Activated T-helper 9 cell treated with anti-CD3 and anti-CD28 coated beads, Interleukin-2, amount 50 U/mL, for 16 hours (primary cell): ENCODE measurements at regions not wholly inside any gene's neighbourhood (a gene's known extent, or its start where the extent isn't known, plus 50 kb on each side); places are given as distances from the start of the nearest gene placed in this dataset.
"Not testable (repeated sequence)": the region's sequence is repeated elsewhere in the genome, so short reads cannot be mapped to it uniquely, and the experiment has no call there.

ENCODE experiments used
- DNase-seq: peaks from one replicate; pipeline ENCODE4 v3.0.0-alpha.2; 2020; ENCODE audit warnings: low read depth

DNA sequence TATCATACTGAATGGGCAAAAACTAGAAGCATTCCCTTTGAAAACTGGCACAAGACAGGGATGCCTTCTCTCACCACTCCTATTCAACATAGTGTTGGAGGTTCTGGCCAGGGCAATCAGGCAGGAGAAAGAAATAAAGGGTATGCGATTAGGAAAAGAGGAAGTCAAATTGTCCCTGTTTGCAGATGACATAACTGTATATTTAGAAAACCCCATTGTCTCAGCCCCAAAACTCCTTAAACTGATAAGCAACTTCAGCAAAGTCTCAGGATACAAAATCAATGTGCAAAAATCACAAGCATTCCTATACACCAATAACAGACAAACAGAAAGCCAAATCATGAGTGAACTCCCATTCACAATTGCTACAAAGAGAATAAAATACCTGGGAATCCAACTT, 52.5 kb upstream of the CCDC71L start:
- DNase-seq: not testable (repeated sequence)

DNA sequence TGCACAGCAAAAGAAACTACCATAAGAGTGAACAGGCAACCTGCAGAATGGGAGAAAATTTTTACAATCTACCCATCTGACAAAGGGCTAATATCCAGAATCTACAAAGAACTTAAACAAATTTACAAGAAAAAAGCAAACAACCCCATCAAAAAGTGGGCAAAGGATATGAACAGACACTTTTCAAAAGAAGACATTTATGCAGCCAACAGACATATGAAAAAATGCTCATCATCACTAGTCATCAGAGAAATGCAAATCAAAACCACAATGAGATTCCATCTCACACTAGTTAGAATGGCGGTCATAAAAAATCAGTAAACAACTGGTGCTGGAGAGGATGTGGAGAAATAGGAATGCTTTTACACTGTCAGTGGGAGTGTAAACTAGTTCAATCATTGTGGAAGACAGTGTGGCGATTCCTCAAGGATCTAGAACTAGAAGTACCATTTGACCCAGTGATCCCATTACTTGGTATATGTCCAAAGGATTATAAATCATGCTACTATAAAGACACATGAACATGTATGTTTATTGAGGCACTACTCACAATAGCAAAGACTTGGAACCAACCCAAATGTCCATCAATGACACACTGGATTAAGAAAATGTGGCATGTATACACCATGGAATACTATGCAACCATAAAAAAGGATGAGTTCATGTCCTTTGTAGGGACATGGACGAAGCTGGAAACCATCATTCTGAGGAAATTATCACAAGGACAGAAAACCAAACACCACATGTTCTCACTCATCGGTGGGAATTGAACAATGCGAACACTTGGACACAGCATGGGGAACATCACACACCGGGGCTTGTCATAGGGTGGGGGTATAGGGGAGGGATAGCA, 53.9 kb upstream of the CCDC71L start:
- DNase-seq: not testable (repeated sequence)

DNA sequence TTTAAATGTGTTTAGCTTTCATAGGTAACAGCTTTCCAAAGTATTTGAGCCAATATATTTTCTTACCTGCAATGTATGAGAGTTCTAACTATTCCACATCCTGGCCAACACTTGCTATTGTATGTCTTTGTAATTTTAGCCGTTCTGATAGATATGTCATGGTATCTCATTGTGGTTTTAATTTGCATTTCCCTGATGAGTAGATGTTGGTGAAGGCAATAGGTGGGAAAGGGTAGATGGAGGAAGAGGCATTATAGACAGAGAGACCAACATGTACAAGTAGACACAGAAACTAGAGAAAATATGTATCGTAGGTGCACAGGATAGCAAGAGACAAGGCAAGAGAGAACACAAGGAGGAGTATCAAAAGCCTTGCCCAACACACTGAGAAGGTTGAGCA, 54.8 kb upstream of the CCDC71L start:
- no peak for DNase-seq

DNA sequence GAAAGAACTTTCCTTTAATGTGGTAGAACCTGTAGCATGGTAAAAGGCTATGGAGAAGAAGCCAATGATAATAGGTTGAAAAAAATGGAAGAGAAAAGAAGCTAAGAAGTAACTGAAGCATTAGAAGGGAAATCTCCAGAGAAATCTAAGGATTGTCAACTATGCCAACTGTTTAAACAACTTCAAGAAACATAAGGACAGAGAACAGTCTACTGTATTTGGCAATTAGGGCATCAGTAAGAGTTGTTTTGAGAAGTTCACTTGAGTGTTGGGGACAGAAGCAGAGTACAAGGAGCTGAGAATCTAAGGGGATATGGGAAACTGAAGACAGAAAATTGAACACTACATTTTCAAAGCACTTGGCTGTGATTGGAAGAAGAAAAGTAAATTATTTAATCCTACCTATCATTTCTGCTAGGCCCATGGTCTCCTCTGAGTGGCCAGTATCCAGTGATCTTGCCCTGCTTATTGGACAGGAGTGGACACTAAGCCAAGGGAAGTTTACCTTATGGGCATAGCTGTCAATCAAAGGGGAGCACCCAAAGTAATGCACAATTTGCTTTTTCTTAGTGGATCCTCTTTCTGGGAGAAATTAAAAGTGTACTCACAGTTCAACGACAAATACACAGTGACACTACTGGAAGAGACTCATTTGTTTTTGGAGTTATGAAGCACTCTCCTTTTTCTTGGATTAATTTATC, 56.4 kb upstream of the CCDC71L start:
- no peak for DNase-seq

DNA sequence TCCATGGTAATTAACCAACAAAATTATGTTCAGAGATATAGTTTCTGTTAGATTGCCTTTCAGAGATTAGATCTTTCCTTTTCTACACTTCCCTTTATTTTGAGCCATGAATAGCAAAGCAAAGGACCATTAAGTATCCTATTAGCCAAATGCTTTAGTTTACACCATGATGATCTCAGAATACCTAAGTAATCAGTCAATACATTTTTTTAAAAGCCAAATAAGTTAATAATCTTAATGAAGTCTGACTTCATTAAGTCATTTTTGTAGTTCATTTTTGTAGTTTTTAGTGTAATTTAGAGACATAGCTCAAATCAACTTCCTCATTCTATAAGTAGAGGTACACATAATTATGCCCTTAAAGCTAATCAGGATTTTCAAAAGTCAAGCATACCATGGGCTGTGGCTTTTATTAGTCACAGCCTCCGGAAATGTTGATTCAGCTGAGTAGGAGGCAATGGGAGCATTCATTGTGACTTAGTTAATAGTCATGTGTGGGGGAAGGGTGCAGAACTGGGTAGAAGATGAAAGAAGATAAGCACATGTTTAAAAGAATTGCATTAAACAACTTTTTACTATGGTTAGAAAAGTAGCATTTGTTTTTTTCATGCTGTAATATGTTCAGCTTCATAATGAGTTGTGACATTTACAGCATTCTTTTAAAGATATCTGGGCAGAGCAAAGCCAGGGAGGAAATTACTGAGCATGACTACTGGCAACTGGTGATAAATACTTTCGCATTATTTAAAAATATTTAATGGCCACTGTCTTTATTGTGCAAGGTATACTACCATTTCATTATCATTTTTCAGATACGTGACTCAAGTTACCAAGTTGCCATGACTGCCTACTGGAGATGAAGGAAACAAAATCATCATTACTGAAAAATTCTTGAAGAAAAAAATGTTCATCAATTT, 57.3 kb upstream of the CCDC71L start:
- DNase-seq: peak; percentile 50

DNA sequence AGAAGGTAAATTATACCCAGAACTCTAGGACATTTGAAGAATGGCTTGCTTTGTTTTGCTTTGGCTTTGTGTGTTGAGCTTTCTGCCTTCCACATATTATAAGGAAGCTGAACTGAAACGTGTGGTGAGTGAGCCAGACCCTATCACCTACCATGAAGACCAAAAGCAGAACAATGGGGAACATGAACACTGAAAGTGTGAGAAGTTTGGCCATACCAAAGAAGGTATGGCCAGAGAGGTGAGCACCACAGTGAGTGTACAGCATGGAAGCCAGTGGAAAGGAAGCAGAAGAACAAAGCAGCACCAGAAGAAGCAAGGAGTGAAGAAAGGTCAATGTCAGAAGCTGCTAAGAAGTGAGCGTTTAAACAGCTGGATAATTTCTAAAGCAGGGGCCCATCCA, 59.7 kb upstream of the CCDC71L start:
- DNase-seq: no peak

DNA sequence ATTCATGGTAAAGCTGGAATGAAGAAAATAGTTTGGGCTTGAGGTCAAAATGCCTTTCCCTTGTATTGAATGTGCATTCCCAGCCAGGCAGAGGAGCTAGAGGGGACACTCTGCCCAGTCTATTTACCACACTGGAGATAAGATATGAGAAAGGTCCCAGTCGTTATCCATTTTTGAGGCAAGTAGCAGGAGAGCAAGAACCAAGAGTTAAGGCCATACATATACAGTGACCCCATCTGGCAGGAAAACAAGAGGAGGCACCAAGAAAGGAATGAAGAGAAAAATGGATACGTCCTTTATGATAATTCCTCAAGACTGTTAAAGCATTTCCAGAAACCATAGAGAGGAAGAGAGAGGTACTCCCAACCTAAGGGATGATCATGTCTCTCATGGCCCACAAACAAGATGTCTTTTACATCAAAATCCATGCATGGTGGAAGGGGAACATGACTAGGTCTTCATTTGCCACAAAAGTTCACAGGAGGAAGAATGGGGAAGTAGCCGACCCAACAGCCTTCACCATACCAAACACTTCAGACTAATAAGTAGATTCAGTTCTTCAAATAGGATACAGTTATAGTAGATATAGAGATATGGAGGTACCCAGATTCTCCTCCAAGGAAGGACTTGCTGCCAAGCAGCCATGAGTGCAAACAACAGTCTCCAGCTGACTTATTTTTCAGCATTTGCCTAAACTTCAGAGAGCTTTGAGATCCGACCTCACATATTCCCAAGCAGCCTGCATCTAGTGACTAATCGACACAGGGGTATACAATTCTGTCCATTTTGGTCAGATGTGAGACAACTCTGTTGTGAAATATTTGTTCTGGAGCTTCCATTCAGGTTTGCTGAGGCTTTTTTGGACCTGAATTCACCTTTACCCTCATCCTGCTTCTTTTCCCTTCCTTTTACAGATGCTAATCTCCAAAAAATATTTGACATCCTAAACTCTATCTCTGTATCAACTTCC, 61.1 kb upstream of the CCDC71L start:
- no peak for DNase-seq

DNA sequence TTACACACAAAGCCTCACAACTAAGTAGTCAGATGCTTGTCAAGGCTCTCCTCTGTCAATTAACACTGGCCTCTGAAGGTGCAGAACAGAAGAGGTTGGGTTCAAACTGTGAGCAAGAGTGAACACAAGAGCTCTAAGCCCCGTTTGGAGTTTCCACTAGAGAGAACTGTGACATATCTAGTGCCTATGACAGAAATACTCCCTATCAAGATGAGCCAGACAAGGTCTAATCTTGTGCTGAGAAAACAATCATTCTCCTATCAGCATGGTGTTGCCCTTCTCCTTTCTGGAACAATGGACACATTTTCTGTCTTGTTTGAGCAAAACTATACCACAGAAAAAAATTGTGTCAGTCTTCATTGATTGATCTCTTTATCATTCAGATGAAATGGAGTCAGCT, 62.4 kb upstream of the CCDC71L start:
- DNase-seq: no peak

DNA sequence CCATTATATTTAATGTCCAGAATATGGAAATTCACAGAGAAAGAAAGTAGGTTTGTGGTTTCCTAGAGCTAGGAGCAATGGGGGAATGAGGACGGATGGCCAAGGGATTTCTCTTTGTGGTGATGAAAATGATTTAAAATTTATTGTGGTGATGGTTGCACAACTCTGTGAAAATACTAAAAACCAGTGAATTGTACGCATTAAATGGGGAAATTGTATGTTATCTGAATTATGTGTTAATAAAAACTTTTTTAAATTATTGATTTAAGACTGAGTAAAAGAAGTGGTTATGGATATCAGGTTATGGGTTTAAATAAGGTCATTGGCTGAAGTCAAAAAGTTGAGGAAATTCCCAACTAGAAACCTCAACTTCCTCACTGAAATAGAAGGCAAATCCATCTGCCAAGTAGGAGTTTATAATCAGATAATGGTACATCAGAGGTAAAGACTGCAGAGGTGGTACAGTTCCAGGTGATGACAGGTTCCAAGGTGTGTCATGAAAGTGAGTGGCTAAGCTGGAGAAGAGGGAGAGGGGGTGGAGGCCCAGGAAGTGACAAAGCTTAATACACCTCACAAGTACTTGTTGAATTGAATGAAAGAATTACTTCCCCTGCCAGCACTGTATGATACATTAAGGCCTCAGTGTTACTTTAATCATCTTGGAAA, 68.9 kb upstream of the CCDC71L start:
- no peak for DNase-seq

DNA sequence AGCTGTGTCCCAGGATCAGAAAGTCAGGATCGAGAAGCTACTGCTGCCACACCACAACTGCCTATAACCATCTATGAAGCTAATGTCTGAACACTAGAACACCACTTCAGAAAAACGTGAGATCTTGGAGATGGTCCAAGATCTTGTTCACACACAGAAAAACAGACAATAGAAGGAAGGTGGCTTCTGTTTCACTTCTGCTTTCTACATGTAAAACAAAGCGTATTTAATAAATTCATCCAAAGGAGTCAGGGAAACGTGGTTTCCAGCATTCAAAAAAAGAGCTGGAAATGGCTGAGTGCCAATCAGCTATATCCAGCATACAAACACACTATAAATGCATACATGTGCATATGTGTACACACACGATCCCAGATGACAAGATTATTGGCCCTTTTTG, 70.2 kb upstream of the CCDC71L start:
- DNase-seq: no peak

DNA sequence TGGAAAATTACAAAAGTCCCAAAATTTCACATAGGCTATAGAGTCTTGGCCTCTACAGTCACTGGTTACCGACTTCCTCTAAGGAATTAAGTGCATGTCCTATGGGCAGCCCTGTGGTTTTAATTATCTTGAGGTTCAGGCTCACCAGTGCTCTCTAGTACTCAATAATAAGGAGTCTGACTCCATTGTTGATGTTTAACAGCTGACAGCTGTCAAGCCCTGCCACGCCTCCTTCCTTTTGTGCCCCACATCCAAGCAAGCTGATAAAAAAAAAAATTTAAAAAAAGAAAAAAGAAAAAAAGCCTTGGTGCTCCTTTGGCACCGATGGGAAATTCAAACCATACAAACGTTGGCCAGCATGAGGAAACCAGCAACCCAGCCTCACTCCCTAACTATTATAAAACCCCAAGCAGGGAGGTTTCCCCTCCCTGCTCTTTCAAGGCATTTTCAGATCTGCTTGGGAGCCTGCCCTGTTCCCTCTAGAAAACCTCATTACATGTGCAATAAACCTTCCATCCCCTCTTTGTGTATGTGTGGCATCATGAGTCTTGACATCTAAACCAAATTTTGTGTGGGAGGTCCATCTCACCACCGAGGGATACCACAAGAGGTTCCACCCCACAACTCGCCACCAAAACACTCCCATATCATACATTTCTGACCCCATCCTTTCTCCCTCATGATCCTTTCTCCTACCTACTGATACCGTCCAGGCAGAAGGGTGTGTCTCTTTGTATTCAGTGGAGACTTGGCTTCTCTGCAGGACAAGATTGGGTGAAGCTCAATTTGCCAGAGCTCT, 70.9 kb upstream of the CCDC71L start:
- DNase-seq: no peak

DNA sequence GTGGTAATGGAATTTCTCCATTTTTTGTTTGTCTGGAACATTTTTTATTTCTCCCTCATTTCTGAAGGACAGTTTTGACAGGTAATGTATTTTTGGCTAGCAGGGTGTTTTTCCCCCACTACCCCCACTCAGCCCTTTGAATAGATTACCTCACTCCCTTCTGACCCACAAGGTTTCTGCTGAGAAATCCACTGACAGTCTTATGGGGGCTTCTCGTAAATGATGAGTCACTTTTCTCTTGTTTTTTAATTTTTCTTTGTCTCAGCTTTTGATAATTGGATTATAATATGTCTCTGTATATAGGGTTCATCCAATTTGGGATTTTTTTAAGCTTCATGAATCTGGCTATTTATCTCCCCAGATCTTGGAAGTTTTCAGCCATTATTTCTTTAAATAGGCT, 74.7 kb upstream of the CCDC71L start:
- DNase-seq: no peak

DNA sequence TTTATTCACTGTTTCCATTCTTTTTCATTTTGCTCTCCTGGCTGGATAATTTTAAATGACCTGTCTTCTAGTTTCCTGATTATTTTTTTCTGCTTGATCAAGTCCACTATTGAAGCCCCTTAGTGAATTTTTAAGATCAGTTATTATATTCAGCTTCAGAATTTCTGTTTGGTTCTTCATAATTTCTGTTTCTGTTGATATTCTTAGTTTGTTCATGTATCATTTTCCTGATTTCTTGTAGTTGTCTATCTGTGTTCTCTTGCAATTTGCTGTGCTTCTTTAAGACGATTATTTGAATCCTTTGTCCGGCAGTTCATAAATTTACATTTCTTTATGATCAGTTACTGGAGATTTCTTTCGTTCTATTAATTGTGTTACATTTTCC, 75.2 kb upstream of the CCDC71L start:
- no peak for DNase-seq

DNA sequence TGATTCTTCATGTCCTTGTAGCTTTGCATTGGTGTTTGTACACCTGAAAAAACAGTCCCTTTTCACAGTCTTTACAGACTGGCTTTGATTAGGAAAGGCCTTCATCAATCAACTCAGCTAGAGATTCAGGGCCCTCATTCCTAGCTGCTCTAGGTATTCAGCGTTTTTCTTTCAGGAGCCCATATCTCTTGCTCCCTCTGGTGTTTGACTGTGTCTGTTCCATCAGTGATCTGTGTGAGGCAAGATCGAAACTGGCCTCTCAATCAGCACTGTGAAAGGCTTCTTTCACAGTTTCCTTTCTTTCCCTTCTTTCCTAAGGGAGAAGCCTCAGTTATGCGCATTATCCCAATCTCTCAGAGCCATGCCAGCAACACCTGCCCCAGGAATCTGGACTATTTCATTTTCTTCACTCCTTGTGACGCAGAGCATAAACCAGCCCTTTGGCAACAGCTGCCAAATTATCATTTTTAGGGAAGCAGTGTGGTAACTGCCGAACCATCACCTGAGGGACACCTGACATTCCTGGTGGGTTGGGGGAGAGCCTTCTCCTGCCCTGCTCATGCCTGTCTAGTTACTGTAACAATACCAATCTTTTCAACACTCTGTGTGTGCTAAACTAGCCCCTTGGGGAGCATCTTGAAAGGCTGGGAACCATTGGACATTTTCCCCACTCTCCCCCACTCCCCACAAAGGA, 75.7 kb upstream of the CCDC71L start:
- peak; percentile 4 for DNase-seq

DNA sequence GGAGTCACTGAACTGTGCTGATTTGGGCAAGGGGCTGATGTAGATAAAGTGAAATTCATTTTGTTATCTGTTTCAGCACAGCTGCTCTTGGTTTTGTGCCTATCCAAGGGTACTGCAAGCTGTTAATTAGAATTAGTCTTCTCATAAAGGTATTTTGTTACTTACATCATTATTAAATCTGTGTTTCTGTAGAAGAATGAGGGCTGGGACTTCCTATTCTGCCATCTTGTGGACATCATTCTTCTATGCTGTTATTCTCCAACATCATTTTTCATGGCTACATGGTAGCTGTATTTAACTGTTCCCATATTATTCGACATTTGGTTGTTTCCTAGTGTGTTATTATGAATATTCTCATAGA, 76.2 kb upstream of the CCDC71L start:
- DNase-seq: no peak

DNA sequence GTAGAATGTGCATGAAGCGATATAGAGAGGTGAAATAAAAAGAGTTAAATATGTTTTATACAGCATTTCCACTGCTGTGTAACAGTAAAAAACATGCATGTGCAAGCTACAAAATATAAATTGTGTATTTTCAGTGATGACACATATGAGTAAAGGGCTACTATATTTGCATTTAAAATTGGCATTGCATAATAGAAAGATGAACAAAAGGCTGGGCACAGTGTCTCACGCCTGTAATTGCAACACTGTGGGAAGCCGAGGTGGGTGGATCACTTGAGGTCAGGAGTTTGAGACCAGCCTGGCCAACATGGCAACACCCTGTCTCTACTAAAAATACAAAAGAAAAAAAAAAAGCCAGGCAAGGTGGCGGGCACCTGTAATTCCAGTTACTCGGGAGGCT, 79.8 kb upstream of the CCDC71L start:
- DNase-seq: no peak

DNA sequence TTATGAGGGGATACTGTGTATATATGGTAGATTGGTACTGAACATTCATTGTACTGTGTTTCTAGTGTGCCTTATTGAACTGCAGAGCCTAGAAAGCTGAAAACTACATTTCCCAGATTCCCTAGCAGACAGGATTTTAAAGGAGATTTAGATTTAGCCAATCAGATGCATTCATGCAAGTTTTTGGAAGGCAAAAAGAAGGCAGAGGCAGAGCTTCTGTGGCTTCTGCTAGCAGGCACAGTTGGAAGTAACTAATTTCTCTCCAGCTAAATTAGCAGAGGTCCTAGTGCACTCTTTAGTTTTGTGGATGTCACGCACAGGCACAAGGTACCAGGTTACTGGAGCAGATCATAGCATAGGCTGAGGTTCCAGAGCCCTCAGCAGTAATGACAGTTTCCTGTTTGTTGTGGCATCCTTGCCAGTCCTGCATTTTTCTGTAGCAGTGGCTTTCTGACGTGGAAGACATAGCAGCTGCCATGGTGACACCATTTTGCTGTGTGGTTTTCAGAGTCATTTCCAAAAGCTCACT, 83.7 kb upstream of the CCDC71L start:
- no peak for DNase-seq

DNA sequence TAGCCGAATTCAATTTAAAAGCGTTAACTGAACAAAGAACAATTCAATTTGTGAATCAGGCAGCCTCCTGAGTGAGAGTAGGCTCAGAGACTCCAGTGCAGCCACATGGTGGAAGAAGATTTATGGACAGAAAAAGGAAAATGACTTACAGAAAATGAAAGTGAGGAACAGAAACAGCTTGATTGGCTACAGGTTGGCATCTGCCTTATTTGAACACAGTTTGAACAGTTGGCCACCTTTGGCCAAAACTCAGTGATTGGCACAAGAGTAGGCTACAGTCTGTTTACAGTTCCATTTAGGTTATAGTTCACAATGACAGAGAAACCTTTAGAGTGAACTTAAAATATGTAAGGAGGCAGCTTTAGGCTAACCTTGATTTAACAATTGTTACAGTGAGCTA, 86.3 kb upstream of the CCDC71L start:
- DNase-seq: not testable (repeated sequence)

DNA sequence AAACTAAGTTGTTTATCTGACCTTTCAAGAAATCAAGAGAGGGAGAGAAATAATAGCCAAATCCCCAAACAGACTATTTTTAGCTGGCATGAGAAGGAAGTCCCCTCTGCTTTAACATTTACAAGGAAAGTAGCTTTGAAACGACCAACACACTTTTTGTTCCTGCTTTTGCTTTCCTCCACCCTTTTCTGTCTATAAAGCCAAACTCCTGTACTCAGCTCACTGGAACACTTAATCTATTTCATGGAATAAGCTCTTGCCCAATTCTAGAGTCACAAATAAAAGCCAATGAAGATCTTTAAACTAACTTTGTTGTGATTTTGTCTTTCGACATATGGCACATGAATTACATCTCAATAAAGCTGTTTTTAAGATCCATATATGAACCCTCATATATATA, 86.8 kb upstream of the CCDC71L start:
- no peak for DNase-seq
